Lower lobe of right lung (tissue), 2 donors: ENCODE measurements at regions not wholly inside any gene's neighbourhood (a gene's known extent, or its start where the extent isn't known, plus 50 kb on each side); places are given as distances from the start of the nearest gene placed in this dataset.
A peak's percentile ranks its signal among the peaks of the same experiment; 100 is the strongest.

ENCODE experiments used
- ATAC-seq, 2 donors: fragments of 200-7000 bp; cut with Tn5 transposase; one replicate each; pipeline ENCODE4 v1.9.1; 2020 to 2022; ENCODE audit warnings: mild to moderate bottlenecking in 2 of 2, moderate library complexity in 2 of 2
- DNase-seq: peaks from one replicate; pipeline ENCODE4 v3.0.0-alpha.2; 2020
- H3K27ac ChIP-seq: fragments of 200-600 bp; one replicate; pipeline ENCODE4 v1.8.0; 2022
- H3K27me3 ChIP-seq: fragments of 200-600 bp; one replicate; pipeline ENCODE4 v1.8.0; 2022; ENCODE audit warnings: low read depth
- H3K36me3 ChIP-seq: fragments of 200-600 bp; one replicate; pipeline ENCODE4 v1.8.0; 2022; ENCODE audit warnings: mild to moderate bottlenecking
- H3K4me1 ChIP-seq: fragments of 200-600 bp; one replicate; pipeline ENCODE4 v1.8.0; 2022
- H3K4me3 ChIP-seq: fragments of 200-600 bp; one replicate; pipeline ENCODE4 v1.8.0; 2022; ENCODE audit warnings: mild to moderate bottlenecking
- H3K9me3 ChIP-seq: fragments of 200-600 bp; one replicate; pipeline ENCODE4 v1.8.0; 2022
- intact Hi-C: fragments of 100-400 bp; cut with DNase I; formaldehyde crosslinking; loops from one replicate; pipeline ENCODE4 v1.11.0; 2022
- TF ChIP-seq, protein P1 (sequence below): fragments of 200-600 bp; IDR thresholded peaks from one replicate; pipeline ENCODE4 v1.8.0; 2022; ENCODE audit warnings: antibody characterized with exemption, mild to moderate bottlenecking
- donor health status: DM: no; HTN: yes; CAD: no; lungs with severe emphysema.

- no peak for DNase-seq
- Histone ChIP-seq H3K27me3 (no peaks in the 10 kb centered on the region), H3K4me3 (no peak overlapping the region), H3K27ac (no peak overlapping the region), H3K4me1 (peaks cover 24% of the 10 kb centered on the region), H3K9me3 (no peaks in the 10 kb centered on the region), H3K36me3 (no peaks in the 10 kb centered on the region)
- TF ChIP-seq, protein P1, sequence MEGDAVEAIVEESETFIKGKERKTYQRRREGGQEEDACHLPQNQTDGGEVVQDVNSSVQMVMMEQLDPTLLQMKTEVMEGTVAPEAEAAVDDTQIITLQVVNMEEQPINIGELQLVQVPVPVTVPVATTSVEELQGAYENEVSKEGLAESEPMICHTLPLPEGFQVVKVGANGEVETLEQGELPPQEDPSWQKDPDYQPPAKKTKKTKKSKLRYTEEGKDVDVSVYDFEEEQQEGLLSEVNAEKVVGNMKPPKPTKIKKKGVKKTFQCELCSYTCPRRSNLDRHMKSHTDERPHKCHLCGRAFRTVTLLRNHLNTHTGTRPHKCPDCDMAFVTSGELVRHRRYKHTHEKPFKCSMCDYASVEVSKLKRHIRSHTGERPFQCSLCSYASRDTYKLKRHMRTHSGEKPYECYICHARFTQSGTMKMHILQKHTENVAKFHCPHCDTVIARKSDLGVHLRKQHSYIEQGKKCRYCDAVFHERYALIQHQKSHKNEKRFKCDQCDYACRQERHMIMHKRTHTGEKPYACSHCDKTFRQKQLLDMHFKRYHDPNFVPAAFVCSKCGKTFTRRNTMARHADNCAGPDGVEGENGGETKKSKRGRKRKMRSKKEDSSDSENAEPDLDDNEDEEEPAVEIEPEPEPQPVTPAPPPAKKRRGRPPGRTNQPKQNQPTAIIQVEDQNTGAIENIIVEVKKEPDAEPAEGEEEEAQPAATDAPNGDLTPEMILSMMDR = no peak
- no peak for ATAC-seq
- intact Hi-C loops = no loop called here
These were observed 136.0 kb downstream of the DDX1 start for GRCh38 chr2:15727396-15728244.

GRCh38 chr2:15728245-15728938 lies 136.7 kb downstream of the DDX1 start:
- Histone ChIP-seq H3K27ac (no peak overlapping the region), H3K4me1 (peaks cover 32% of the 10 kb centered on the region), H3K4me3 (no peak overlapping the region), H3K27me3 (no peaks in the 10 kb centered on the region), H3K36me3 (no peaks in the 10 kb centered on the region), H3K9me3 (no peaks in the 10 kb centered on the region)
- intact Hi-C loops = no loop called here
- ATAC-seq (no peak), DNase-seq (no peak)
- TF ChIP-seq, protein P1 = no peak

GRCh38 chr2:15729001-15729400 lies 137.3 kb downstream of the DDX1 start:
- Histone ChIP-seq H3K9me3 (no peaks in the 10 kb centered on the region), H3K4me1 (peaks cover 38% of the 10 kb centered on the region), H3K36me3 (no peaks in the 10 kb centered on the region), H3K27me3 (no peaks in the 10 kb centered on the region), H3K27ac (no peak overlapping the region), H3K4me3 (no peak overlapping the region)
- DNase-seq (no peak), ATAC-seq (no peak)
- intact Hi-C loops = no loop called here
- TF ChIP-seq, protein P1 = no peak

- Histone ChIP-seq H3K4me1 (peaks cover 46% of the 10 kb centered on the region), H3K36me3 (no peaks in the 10 kb centered on the region), H3K27me3 (no peaks in the 10 kb centered on the region), H3K9me3 (no peaks in the 10 kb centered on the region), H3K4me3 (no peak overlapping the region), H3K27ac (no peak overlapping the region)
- intact Hi-C loops = no loop called here
- no peak for DNase-seq
- TF ChIP-seq, protein P1 = no peak
- no peak for ATAC-seq
These were observed 138.3 kb downstream of the DDX1 start for GRCh38 chr2:15729709-15730544.

- H3K4me1 ChIP-seq = peaks cover 50% of the 10 kb centered on the region
- H3K27me3 ChIP-seq = no peaks in the 10 kb centered on the region
- intact Hi-C loops = no loop called here
- peak; percentile 91 for DNase-seq
- no peaks in the 10 kb centered on the region for H3K36me3 ChIP-seq
- TF ChIP-seq, protein P1 = no peak
- H3K27ac ChIP-seq = no peak overlapping the region
- H3K9me3 ChIP-seq = no peaks in the 10 kb centered on the region
- no peak overlapping the region for H3K4me3 ChIP-seq
- ATAC-seq = peak; percentile 86
These were observed 139.0 kb downstream of the DDX1 start for GRCh38 chr2:15730545-15731212.
